ENCODE measurements at regions not wholly inside any gene's neighbourhood (a gene's known extent, or its start where the extent isn't known, plus 50 kb on each side); places are given as distances from the start of the nearest gene placed in this dataset.
"Not testable (repeated sequence)": the region's sequence is repeated elsewhere in the genome, so short reads cannot be mapped to it uniquely, and the experiment has no call there.

DNA sequence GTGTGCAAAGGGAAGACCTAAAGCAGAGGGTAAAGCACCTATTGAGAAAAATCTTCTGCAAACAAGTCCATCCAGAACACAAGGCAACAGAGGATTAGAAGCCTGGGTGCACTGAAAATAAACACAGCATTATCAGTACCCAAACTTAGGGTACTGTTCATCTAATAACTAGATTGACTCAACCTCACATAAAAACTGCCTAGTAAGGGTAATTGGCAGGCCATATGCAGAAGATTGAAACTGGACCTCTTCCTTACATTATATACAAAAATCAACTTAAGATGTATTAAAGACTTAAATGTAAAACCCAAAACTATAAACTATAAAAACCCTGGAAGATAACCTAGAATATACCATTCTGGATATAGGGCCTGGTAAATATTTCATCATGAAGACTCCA lies 91.2 kb upstream of the SIRPG start:
- no peak for DNase-seq (ENCODE audit: low read depth in 2 of 2)
- TF ChIP-seq EZH2 (IDR thresholded peaks at IDR 0.05; ENCODE audit: low read length, missing control alignments) = no peak
- TF ChIP-seq, protein P1, sequence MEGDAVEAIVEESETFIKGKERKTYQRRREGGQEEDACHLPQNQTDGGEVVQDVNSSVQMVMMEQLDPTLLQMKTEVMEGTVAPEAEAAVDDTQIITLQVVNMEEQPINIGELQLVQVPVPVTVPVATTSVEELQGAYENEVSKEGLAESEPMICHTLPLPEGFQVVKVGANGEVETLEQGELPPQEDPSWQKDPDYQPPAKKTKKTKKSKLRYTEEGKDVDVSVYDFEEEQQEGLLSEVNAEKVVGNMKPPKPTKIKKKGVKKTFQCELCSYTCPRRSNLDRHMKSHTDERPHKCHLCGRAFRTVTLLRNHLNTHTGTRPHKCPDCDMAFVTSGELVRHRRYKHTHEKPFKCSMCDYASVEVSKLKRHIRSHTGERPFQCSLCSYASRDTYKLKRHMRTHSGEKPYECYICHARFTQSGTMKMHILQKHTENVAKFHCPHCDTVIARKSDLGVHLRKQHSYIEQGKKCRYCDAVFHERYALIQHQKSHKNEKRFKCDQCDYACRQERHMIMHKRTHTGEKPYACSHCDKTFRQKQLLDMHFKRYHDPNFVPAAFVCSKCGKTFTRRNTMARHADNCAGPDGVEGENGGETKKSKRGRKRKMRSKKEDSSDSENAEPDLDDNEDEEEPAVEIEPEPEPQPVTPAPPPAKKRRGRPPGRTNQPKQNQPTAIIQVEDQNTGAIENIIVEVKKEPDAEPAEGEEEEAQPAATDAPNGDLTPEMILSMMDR (conservative IDR thresholded peaks at IDR 0.05 in 1 of 2, IDR thresholded peaks at IDR 0.05 in 1 of 2; ENCODE audit: low read depth in 1 of 2, low read length in 2 of 2) = no peak
- Histone ChIP-seq H3K27me3 (ENCODE audit: control insufficient read depth, insufficient read depth, low read length) (peaks cover 3% of the 10 kb centered on the region), H2AFZ (ENCODE audit: low read length) (no peak overlapping the region), H3K79me2 (ENCODE audit: control insufficient read depth, insufficient read depth, low read length) (no peaks in the 10 kb centered on the region), H3K4me1 (ENCODE audit: control insufficient read depth, extremely low read depth, insufficient read depth, low read length) (no peaks in the 10 kb centered on the region), H3K4me2 (ENCODE audit: extremely low read depth, insufficient read depth, low read length) (no peak overlapping the region), H3K27ac (ENCODE audit: insufficient read depth, low read length) (no peak overlapping the region), H3K9me3 (ENCODE audit: control insufficient read depth, insufficient read depth, low read depth, low read length) (no peaks in the 10 kb centered on the region), H4K20me1 (ENCODE audit: control insufficient read depth, extremely low read depth, insufficient read depth, low read length) (no peaks in the 10 kb centered on the region), H3K36me3 (ENCODE audit: control insufficient read depth, insufficient read depth, low read length) (no peaks in the 10 kb centered on the region), H3K9ac (ENCODE audit: insufficient read depth, low read length) (no peak overlapping the region), H3K4me3 (replicated peaks in 1 of 4; ENCODE audit: control extremely low read depth in 1 of 4, insufficient read depth in 1 of 4, low read depth in 3 of 4, low read length in 4 of 4) (no peak overlapping the region)

DNA sequence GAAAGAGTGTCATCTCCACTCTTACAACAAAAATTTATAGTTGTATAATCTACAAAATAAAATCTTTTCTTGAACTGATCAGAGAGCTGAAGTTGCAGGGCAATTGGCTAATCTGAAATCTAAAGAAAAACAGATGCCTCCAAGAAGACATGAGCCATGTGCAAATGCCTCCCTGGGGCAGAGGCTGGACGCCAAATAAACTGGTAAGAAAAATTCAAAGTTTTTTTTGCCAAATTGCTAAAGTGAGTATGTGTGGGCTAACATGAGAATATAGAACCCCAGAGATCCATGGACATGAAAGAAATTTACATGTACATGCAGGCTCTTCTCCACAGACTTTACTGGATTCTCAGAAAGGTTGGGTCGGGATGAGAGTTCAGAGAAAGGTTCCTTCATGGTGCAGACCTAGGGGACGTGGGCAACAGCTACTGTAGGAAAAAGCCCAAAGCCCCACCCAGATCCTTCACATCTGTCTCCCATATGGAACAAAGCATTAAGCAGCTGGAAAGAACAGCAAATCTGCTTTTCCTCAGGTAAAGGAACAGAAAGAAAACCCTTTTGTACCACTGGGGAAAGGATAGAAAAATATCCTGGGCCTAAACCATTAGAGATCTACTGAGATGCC lies 90.5 kb upstream of the SIRPG start:
- Histone ChIP-seq H3K27me3 (ENCODE audit: control insufficient read depth, insufficient read depth, low read length) (peaks cover 3% of the 10 kb centered on the region), H2AFZ (ENCODE audit: low read length) (no peak overlapping the region), H3K79me2 (ENCODE audit: control insufficient read depth, insufficient read depth, low read length) (no peaks in the 10 kb centered on the region), H3K9me3 (ENCODE audit: control insufficient read depth, insufficient read depth, low read depth, low read length) (no peaks in the 10 kb centered on the region), H3K27ac (ENCODE audit: insufficient read depth, low read length) (no peak overlapping the region), H3K4me2 (ENCODE audit: extremely low read depth, insufficient read depth, low read length) (no peak overlapping the region), H3K4me1 (ENCODE audit: control insufficient read depth, extremely low read depth, insufficient read depth, low read length) (no peaks in the 10 kb centered on the region), H3K9ac (ENCODE audit: insufficient read depth, low read length) (no peak overlapping the region), H3K36me3 (ENCODE audit: control insufficient read depth, insufficient read depth, low read length) (no peaks in the 10 kb centered on the region), H4K20me1 (ENCODE audit: control insufficient read depth, extremely low read depth, insufficient read depth, low read length) (no peaks in the 10 kb centered on the region), H3K4me3 (replicated peaks in 1 of 4; ENCODE audit: control extremely low read depth in 1 of 4, insufficient read depth in 1 of 4, low read depth in 3 of 4, low read length in 4 of 4) (no peak overlapping the region)
- DNase-seq (ENCODE audit: low read depth in 2 of 2) = no peak
- TF ChIP-seq EZH2 (IDR thresholded peaks at IDR 0.05; ENCODE audit: low read length, missing control alignments) = no peak
- TF ChIP-seq, protein P1 (conservative IDR thresholded peaks at IDR 0.05 in 1 of 2, IDR thresholded peaks at IDR 0.05 in 1 of 2; ENCODE audit: low read depth in 1 of 2, low read length in 2 of 2) = no peak

DNA sequence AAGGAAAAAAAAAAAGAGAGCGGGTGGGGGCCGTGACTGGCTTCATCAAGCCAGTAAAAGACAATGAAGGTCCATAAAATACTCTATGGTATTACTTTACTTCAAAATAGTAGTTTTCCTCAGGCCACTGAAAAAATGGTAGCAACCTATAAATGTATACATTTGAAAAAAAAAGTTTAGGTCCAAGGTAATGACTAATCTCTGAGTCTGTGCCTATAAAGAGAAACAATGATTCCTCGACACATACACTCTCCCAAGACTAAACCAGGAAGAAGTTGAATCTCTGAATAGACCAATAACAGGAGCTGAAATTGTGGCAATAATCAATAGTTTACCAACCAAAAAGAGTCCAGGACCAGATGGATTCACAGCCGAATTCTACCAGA lies 84.5 kb upstream of the SIRPG start:
- H3K27me3 ChIP-seq (ENCODE audit: control insufficient read depth, insufficient read depth, low read length); H3K4me2 ChIP-seq (ENCODE audit: extremely low read depth, insufficient read depth, low read length); H3K27ac ChIP-seq (ENCODE audit: insufficient read depth, low read length); DNase-seq (ENCODE audit: low read depth in 2 of 2); H3K9ac ChIP-seq (ENCODE audit: insufficient read depth, low read length); H3K4me3 ChIP-seq (replicated peaks in 1 of 4; ENCODE audit: control extremely low read depth in 1 of 4, insufficient read depth in 1 of 4, low read depth in 3 of 4, low read length in 4 of 4); H4K20me1 ChIP-seq (ENCODE audit: control insufficient read depth, extremely low read depth, insufficient read depth, low read length); H3K36me3 ChIP-seq (ENCODE audit: control insufficient read depth, insufficient read depth, low read length); H3K9me3 ChIP-seq (ENCODE audit: control insufficient read depth, insufficient read depth, low read depth, low read length); H3K4me1 ChIP-seq (ENCODE audit: control insufficient read depth, extremely low read depth, insufficient read depth, low read length); H2AFZ ChIP-seq (ENCODE audit: low read length); H3K79me2 ChIP-seq (ENCODE audit: control insufficient read depth, insufficient read depth, low read length): not testable (repeated sequence)

Measured in fibroblast of lung (primary cell).